HG03520 (cell line): ENCODE measurements at regions not wholly inside any gene's neighbourhood (a gene's known extent, or its start where the extent isn't known, plus 50 kb on each side); places are given as distances from the start of the nearest gene placed in this dataset.
"Not testable (repeated sequence)": the region's sequence is repeated elsewhere in the genome, so short reads cannot be mapped to it uniquely, and the experiment has no call there.

Experiments used
- ATAC-seq: cut with Tn5 transposase; IDR thresholded peaks from one replicate; pipeline ENCODE4 v1.9.1; 2021; ENCODE audit warnings: mild to moderate bottlenecking, moderate library complexity; ENCODE audit not compliant: unreplicated experiment

DNA sequence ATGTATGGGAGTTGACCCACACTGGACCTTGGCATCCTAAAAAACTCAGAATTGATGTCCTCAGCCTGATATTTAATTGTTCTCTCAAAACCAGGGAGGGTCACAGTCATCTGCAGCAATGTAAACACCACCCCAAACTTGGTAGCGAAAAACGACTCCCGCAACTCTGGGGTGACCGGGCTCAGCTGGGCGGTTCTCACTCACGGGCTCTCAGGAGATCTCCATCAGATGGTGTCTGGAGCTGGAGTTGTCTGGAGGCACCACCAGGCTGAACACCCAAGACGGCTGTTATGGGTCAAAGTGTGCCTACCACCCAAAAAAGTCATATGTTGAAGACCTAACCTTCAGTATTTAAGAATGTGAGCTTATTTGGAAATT is 50.9 kb upstream of the NXT1 start:
- ATAC-seq, result no peak

DNA sequence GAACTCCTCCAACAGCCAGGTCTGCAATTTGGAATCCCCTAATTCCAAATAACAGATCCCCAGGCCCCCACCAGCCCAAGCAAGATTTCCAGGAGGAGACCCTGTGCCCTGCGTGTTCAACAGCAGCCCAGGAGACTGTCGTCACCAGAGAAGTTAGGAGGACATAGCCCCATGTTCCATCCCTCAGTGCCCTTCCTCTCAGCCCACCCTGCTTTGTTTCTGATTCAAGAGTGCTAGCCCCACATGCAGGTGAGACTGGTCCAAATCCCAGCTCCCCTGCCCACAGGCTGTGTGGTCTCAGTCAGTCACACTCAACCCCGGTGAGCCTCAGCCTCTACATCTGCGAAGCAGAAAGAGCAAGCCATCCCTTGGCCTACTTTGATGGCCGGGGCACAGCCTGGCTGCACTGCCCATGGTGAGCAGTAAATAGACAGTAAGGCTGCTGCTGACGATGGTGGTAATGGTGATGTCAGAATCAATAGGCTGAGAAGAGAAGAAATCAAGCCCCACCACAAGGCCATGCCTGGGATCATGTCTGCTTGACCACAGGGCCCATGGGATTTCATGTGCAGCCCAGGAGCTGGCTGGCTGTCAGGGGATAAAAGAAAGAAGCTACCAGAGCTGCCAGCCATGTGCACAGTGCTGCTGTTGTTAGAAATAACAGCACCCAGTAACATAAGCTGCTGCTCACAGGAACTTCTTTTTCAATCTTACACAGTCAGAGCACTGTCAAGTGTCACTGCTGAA is 51.5 kb upstream of the NXT1 start:
- no peak for ATAC-seq

DNA sequence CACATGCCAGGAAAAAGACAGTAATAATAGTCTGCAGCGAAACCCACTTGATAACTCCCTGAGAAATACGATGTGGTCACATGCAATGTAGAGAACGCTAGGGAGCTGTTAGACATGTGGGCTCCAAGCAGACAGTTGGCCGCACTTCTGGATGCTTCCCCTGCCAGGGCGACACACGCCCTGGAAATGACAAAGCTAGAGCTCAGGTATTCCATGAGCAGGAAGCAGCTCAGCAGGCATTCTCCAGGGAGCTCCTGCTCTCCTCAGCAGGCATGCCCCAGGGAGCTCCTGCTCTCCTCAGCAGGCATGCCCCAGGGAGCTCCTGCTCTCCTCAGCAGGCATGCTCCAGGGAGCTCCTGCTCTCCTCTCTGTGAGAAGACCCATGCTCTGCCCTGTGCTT is 52.4 kb upstream of the NXT1 start:
- no peak for ATAC-seq

DNA sequence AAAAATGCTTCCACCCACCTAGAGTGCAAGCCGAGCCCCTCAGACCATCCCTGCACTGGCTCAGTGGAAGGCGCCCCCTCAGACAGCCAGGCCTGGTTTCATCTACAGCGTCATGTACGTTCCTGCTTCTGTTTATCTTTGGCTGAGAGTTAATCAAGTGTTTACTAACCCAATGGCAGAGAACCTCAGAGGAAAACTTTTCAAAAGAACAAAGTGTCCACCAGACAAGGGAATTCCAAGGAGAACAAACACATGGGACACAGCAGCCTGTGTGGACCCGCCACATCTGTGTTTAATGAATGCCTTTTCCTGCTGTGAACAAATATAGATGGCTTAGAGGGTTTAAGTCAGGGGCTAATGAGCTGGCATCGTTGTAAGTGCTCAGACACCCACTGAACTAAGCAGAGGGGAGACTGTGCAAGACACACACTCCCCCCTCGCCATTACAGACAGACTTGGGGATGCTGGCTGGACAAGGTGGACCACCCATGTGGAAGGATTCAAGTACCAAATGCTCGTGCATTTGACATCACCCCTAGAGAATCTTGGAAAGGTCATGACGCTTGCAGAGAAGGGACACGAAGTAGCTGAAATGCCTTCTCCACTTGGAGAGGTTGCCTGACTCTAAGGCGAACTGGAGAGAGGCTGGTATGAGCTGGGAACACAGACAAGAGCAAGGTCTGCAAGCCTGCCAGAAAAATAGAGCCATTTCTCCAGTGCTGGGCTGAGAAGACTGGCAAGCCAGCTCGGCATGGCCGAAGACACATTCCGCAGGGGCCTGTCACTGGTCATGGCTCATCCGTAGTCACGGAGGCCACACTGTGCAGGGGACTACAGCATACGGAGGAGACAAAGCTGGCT is 53.5 kb upstream of the NXT1 start:
- no peak for ATAC-seq

DNA sequence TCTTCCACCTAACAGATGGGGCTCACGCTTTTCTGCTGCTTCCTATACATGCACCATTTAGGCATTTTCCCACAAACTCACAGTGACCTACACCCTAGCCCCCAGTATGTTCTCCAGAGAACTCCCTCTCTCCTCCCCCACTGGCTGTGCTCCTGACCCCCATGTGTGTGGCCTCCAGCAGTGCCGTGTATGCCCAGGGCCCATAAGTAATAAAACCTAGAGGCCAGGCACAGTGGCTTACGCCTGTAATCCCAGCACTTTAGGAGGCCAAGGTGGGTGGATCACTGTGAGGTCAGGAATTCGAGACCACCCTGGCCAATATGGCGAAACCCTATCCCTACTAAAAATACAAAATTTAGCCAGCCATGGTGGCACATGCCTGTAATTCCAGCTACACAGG is 54.7 kb upstream of the NXT1 start:
- ATAC-seq, result no peak

DNA sequence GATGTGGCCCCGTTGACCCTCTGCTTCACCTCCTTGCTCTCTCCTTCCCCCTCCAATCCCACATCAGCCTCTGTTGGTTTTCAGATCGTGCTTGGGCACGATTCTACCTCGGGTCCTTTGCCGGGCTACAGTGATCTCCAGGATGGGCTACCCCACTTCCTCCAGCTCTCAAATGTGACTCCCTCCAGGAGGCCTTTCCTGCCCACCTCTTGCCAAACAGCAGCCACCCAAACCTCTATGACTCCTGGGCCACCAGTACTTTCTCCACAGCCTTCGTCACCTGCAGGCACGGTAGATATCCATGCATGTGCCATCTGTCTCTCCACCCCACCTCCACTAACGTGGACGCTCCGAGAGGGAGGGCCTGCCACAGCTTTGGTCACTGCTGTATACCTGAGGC is 55.9 kb upstream of the NXT1 start:
- ATAC-seq, result no peak

DNA sequence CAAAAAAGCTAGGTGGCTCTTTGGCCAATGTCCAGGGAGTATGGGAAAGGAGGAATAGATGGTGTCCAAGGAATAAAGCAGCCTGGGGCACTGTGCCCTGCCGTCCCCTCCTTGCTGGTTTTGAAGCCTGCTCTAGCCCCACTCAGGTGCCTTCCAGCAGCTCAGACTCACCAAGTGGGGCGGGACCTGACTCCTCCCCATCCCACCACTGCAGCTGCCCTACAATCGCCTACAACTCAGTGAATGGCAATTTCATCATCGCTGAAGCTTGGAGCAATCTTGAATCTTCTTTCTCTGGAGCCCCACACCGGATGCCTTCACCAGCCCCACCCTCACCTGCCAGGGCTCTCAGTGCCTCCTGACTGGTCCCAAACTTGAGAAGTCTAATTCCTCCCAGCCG is 56.4 kb upstream of the NXT1 start:
- ATAC-seq, result no peak

DNA sequence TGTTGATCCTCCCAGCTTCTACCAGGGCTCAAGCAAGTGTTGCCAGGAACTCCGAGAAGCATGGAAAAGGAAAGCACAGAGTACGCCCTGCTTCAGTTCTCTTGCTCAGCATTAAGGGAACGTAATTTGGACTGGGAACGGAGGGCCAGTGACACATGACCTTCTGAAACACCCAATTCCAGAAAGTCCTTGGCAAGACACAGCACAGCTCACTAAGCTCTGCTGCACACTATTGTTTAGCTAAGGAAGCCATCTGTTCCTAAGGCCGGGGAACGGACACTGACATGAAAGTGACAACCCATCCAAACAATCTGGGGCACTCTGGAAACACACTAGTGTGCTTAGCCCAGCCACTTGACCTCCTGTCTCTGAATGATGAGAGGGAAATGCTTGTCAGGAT is 56.9 kb upstream of the NXT1 start:
- no peak for ATAC-seq

DNA sequence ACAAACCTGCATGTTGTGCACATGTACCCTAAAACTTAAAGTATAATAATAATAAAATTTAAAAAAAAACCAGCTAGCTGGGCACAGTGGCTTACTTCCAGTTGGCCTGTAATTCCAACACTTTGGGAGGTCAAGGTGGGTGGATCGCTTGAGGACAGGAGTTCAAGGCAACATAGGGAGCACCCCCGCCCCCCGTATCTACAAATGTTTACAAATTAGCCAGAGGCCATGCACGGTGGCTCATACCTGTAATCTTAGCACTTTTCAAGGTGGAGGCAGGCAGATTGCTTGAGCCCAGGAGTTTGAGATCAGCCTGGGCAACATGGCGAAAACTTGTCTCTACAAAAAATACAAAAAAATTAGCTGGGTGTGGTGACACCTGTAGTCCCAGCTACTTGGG is 58.3 kb upstream of the NXT1 start:
- not testable (repeated sequence) for ATAC-seq

DNA sequence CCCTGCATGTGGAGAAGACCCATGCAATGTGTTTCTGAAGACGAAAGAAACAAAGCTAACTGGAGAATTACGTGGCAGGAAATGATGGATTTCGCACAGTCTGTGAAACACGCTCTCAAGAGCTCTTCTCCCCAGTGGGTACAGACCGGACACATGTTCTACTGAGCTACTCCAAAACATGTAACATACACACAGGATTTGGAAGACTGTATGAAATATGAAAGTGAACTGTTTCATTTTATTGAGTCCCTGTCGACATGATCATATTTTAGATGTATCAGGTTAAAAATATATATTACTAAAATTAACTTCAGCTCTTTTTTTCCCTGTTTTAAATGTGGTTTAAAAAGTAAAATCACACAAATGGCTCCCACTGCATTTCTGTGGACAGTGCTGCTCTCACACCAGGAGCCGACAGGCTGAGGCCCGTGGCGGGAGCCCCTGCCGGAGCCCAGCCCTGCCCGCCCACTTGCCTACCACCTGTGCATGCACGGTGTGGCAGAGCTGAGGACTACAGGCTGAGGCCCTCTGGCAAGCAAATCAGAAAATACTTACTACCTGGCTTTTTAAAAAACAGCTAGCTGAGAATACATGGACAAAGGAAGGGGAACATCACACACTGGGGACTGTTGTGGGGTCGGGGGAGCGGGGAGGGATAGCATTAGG is 58.9 kb upstream of the NXT1 start:
- no peak for ATAC-seq

DNA sequence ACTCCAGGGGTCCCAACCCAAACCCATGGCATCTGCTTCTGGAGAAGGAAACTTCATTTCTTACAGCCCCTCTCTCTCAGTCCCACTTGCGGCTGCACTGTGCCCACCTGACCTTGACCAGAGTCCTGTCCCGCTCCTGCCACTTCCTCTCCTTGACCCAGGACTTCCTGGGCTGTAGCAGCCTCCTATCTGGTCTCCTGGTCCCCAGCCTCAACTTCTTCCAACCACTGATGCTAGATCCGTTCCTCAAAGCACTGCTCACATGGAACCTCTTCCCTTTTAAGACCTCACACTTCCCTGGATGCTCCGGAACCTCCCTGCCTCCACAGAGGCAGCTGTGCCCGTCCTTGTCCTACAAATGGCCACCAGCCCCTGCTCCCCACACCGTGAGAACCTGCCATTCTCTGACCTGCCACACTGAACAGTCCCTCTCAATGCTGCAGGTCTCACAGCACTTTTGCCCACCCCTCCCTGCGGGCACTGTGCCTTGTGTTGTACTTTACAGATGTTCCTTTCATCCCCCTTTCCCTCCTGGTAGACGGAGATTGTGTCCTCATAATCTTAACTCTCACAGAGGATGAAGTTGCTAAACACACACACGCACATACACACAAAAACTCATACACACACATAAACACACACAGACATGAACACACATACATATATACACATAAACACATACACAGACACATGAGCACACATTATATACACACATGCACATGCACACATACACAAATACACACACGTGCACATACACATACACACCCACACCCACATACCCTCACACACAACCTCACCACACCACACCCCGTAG is 59.6 kb upstream of the NXT1 start:
- ATAC-seq, result no peak

DNA sequence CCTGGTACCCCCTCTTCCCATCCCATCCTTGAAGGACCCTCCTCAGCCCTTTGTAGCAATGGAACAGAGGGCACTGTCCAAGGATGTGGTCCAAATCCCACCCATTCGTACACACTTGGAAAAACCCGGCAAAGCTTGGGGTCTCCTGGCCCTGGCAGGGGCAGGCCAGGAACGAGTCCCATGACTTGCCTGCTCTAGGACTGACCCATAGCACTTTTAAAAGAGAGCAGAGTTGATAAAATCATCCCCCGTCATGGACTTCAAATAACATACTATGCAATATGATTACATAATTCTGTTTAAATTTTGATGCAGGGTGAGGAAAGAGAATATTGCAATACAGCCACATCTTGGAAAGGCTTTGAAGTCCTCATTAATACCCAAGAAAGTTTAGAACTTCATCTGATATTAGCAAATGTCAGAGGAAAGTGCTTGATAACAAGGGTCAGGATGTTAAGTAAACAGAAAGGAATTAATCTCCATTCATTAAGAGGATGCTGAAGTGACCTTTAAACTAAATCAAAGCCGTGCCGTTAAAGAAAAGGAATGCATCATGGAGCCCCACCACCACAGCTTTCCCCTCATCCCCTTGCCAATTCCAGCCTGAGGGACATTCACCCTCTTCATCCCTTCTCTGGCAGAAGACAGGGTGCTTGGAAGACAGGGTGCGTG is 60.7 kb upstream of the NXT1 start:
- no peak for ATAC-seq

DNA sequence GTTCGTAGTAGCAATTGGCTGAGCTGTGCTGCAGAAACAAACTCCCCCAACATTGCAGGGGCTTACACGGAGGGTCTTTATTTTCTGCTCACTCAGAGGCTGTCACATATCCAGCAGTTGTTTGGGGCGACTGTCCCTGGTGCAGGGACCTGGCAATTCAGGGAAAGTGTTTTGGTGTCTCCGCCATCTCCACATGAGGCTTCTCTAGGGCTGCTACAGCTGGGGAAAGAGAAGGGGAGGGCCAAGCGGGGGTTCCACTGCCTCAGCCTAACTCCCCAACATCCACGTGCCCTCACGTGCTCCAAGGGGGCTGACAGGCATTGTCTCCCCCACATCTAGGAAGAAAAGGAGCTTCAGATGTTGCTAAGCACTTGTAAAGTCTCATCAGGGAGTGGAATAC is 61.3 kb upstream of the NXT1 start:
- ATAC-seq, result no peak

DNA sequence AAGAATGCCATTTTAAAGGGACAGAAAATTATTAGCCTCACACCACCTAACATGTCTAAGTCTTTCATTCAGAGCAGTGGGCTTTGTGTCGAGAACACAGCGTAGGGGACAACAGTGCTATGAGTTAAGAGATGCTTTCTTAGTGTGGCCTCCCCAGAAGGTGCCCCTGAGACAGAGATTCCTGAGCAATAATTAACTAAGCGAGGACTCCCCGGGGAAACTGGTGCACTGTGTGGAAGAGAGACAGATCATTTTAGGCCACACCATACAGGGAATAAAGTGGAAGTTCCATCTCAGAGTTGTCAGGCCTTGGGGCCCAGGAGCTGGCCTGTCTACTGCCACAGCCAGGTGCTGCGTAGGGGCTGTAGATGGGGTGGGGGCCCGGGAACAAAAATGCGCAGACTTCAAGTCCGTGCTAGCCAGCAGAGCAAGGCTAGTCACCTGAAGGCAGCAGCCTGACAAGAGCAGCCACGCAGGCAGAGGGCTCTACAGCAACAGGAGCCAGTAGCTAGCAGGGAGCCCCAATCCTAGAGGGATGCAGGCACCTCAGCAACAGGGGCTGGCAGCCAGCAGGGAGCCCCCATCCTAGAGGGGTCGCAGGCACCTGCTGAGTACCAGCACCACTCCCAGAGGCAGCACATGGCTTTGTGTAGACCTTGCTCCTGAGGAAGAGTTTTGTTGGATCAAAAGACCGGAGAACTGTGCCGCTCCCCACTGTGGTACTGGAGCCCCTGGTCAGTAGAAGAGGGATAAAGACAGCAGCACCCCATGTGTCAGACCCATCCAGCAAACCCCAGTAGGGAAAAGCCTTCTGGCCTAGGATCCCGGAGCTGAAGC is 63.0 kb upstream of the NXT1 start:
- no peak for ATAC-seq

DNA sequence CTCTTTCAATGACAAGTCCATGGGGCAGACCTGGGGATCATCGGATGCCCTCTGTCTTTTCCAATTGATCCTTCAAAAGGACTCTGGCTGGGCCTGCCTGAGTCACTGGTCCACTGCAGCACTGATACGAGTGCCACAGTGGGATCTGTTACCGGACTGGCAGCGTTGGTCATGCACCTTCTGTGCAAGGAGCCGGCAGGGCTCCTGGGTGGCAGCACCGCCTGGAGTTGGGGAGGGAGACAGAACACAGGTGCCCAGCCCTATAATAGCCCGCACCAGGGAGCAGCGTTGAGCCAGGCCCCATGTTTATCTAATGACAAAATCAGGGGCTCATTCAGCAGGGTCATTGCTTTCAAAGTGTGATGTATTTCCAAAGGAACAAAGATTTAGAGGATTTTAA is 64.2 kb upstream of the NXT1 start:
- ATAC-seq, result no peak

DNA sequence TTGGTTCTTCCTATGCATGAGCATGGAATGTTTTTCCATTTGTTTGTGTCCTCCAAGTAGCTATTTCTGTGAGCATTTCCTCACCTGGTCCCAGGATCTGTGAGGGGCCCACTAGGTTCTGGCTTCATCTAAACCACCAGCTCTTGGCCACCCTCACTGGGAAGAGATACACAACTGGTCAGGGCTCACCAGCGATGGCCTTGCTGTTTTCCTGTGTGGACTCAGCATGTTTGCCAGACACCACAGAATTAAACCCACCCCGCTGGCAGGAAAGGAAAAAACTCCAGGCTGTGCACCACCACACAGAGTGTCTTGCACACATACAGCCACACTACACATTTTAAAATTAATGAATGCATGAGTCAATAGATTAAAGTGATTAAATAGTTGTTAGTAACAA is 65.1 kb upstream of the NXT1 start:
- ATAC-seq, result no peak

DNA sequence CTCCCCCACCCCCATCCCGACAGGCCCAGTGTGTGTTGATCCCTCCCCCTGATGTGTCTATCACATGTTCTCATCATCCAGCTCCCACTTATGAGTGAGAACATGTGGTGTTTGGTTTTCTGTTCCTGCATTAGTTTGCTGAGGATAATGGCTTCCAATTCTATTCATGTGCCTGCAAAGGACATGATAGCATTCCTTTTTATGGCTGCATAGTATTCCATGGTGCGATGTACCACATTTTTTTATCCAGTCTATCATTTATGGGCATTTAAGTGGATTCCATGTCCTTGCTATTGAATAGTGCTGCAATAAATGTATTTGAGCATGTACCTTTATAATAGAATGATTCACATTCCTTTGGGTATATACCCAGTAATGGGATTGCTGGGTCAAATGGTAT is 66.6 kb upstream of the NXT1 start:
- ATAC-seq, result no peak

DNA sequence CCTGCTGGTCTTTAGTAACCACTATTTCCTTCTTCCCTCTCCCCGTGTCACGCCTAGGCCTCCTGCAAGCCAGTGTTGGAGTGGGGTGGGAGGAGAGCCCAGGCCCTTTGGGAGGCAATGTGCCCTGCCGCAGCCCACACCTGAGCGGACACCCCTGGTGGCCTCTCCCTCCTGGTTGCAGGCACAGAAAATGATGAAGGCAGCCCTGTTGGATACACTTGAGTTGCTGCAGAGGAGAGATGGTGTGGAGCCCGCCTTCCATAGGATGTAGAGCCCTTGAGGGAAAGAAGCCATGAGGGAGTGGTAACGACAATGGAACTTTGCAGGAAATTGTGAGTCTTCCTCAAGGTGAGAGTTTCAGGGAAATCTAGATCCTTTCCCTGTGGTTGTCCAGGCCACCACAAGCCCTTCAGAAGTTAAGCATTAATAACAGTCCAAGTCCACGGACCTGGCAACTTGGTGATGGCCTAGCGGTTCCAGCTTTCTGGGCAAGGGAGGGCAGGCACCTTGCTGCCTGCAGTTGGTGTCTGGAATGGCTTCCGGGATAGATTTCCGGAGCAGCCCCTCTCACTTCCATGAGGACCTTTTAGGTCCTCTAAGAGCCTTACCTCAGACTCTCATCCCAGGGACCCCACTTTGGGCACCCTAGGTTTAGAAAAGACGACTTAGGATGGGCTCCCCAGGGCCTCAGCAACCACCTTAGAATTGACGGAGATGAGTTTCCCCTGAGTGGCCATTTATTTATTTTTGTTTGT is 67.3 kb upstream of the NXT1 start:
- ATAC-seq, result no peak

DNA sequence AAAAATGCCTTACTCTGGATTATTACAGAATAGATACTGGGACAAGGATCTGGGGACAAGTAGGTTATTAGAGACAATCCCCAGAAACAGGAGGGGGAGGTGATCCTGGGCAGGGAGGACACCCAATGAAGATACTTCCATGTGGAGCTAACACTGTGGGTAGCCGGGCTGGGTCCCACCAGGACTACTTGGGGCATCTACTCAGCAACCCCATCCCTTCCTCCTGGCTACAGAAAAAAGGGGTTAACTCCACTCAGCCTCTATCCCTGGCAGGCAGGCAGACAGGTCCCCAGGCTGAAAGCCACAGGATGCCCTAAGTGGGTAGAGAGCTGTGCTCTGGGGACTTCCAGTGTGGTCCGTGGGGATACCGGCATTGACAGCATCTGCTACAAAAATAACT is 68.0 kb upstream of the NXT1 start:
- ATAC-seq, result no peak
